NOMO-1 treated with dmso at 0.1 percent for 144 hours (cell line): ENCODE measurements at regions not wholly inside any gene's neighbourhood (a gene's known extent, or its start where the extent isn't known, plus 50 kb on each side); places are given as distances from the start of the nearest gene placed in this dataset.
"Not testable (repeated sequence)": the region's sequence is repeated elsewhere in the genome, so short reads cannot be mapped to it uniquely, and the experiment has no call there.

ENCODE experiments used
- DNase-seq: peaks from one replicate; lab custom pipeline; 2025; ENCODE audit not compliant: unreplicated experiment; lab: John Stamatoyannopoulos, UW

GRCh38 chr7:142575351-142575750 lies 173.9 kb upstream of the PRSS1 start:
- DNase-seq, result not testable (repeated sequence)

- no peak for DNase-seq
Measured at GRCh38 chr7:142571581-142571980, 177.7 kb upstream of the PRSS1 start.

- DNase-seq, result no peak
Measured at GRCh38 chr7:142569851-142570250, 179.4 kb upstream of the PRSS1 start.

GRCh38 chr7:142568435-142569097 lies 180.7 kb upstream of the PRSS1 start:
- no peak for DNase-seq

- DNase-seq, result no peak
Measured at GRCh38 chr7:142567201-142568075, 181.8 kb upstream of the PRSS1 start.

GRCh38 chr7:142566271-142566670 lies 183.0 kb upstream of the PRSS1 start:
- DNase-seq, result no peak

GRCh38 chr7:142564125-142564524 lies 185.1 kb upstream of the PRSS1 start:
- DNase-seq, result not testable (repeated sequence)

GRCh38 chr7:142563470-142563869 lies 185.8 kb upstream of the PRSS1 start:
- no peak for DNase-seq

GRCh38 chr7:142562688-142563087 lies 186.6 kb upstream of the PRSS1 start:
- no peak for DNase-seq

- DNase-seq, result not testable (repeated sequence)
Measured at GRCh38 chr7:142561396-142561795, 187.9 kb upstream of the PRSS1 start.

GRCh38 chr7:142560770-142561169 lies 188.5 kb upstream of the PRSS1 start:
- not testable (repeated sequence) for DNase-seq

- no peak for DNase-seq
Measured at GRCh38 chr7:142560166-142560565, 189.1 kb upstream of the PRSS1 start.

GRCh38 chr7:142557971-142558582 lies 191.2 kb upstream of the PRSS1 start:
- no peak for DNase-seq

GRCh38 chr7:142556740-142557139 lies 192.5 kb upstream of the PRSS1 start:
- DNase-seq, result peak; percentile 10

- no peak for DNase-seq
Measured at GRCh38 chr7:142554560-142555532, 194.4 kb upstream of the PRSS1 start.

- DNase-seq, result no peak
Measured at GRCh38 chr7:142553216-142553615, 196.1 kb upstream of the PRSS1 start.

GRCh38 chr7:142548978-142549377 lies 200.3 kb upstream of the PRSS1 start:
- DNase-seq, result no peak

GRCh38 chr7:142546452-142546851 lies 202.8 kb upstream of the PRSS1 start:
- no peak for DNase-seq

GRCh38 chr7:142542942-142543341 lies 206.3 kb upstream of the PRSS1 start:
- DNase-seq, result no peak

GRCh38 chr7:142542105-142542504 lies 207.2 kb upstream of the PRSS1 start:
- no peak for DNase-seq

GRCh38 chr7:142540371-142540770 lies 208.9 kb upstream of the PRSS1 start:
- DNase-seq, result no peak
